ENCODE measurements at regions not wholly inside any gene's neighbourhood (a gene's known extent, or its start where the extent isn't known, plus 50 kb on each side); places are given as distances from the start of the nearest gene placed in this dataset.

DNA sequence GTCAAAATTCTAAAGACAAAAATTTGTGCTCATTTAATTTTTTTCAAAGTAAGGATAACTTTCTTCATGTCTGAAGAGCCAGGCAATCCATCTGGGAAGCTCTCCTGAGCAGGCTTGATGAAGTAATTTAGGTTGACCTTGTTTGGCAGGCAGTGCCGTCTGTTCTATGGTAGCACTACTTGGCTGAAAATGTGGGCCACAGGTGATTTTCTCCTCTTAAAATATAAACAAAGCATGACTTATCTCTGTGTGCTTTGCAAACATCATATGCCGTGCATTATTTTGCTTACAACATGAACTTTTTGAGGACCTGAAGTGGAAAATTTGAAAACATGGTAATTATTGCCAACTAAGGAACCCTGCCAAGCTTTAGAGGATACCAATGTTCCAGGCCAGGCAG is 143.2 kb downstream of the RAP2B start:
- TF ChIP-seq, protein P1, sequence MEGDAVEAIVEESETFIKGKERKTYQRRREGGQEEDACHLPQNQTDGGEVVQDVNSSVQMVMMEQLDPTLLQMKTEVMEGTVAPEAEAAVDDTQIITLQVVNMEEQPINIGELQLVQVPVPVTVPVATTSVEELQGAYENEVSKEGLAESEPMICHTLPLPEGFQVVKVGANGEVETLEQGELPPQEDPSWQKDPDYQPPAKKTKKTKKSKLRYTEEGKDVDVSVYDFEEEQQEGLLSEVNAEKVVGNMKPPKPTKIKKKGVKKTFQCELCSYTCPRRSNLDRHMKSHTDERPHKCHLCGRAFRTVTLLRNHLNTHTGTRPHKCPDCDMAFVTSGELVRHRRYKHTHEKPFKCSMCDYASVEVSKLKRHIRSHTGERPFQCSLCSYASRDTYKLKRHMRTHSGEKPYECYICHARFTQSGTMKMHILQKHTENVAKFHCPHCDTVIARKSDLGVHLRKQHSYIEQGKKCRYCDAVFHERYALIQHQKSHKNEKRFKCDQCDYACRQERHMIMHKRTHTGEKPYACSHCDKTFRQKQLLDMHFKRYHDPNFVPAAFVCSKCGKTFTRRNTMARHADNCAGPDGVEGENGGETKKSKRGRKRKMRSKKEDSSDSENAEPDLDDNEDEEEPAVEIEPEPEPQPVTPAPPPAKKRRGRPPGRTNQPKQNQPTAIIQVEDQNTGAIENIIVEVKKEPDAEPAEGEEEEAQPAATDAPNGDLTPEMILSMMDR (IDR thresholded peaks at IDR 0.05), result no peak
- no peak for TF ChIP-seq POLR2A (IDR thresholded peaks at IDR 0.05; ENCODE audit: low read depth)

Measured in esophagus muscularis mucosa (tissue), 3 donors.